Kidney (tissue), 13 donors: ENCODE measurements at regions not wholly inside any gene's neighbourhood (a gene's known extent, or its start where the extent isn't known, plus 50 kb on each side); places are given as distances from the start of the nearest gene placed in this dataset.
"Not testable (repeated sequence)": the region's sequence is repeated elsewhere in the genome, so short reads cannot be mapped to it uniquely, and the experiment has no call there.

Source experiments
- DNase-seq, 5 donors: peaks; one replicate each; pipeline ENCODE4 v3.0.0-alpha.2; 2013 to 2020
- FAIRE-seq: peaks from 2 replicates; lab custom pipeline; 2012; peaks lifted over from hg19 to GRCh38; lab: Jason Lieb, UNC
- H3K27ac ChIP-seq, 2 donors: one replicate each; pipeline ENCODE4 v1.7.0; 2013; ENCODE audit warnings: low read depth in 2 of 2, low read length in 2 of 2, inconsistent platforms in 1 of 2
- H3K27me3 ChIP-seq: one replicate; pipeline ENCODE4 v1.7.1; 2013; ENCODE audit warnings: low read length, inconsistent platforms; ENCODE audit not compliant: control insufficient read depth, insufficient read depth
- H3K36me3 ChIP-seq, 3 donors: one replicate each; pipeline versions ENCODE4 v1.7.0 to v1.7.1; 2013; ENCODE audit warnings: low read length in 3 of 3, control low read depth in 1 of 3, inconsistent platforms in 1 of 3; ENCODE audit not compliant: insufficient read depth in 3 of 3, control insufficient read depth in 2 of 3
- H3K4me1 ChIP-seq, 3 donors: one replicate each; pipeline versions ENCODE4 v1.7.0 to v1.7.1; 2013; ENCODE audit warnings: low read length in 3 of 3, inconsistent platforms in 1 of 3, low read depth in 1 of 3; ENCODE audit not compliant: control insufficient read depth in 2 of 3, insufficient read depth in 2 of 3
- H3K4me3 ChIP-seq, 3 donors: one replicate each; pipeline versions ENCODE4 v1.7.0 to v1.8.1; 2013; ENCODE audit warnings: low read length in 3 of 3, control low read depth in 1 of 3, inconsistent platforms in 1 of 3
- H3K9ac ChIP-seq, 3 donors: one replicate each; pipeline versions ENCODE4 v1.7.0 to v1.7.1; 2013; ENCODE audit warnings: low read length in 3 of 3, control low read depth in 1 of 3, inconsistent platforms in 1 of 3
- H3K9me3 ChIP-seq, 3 donors: one replicate each; pipeline versions ENCODE4 v1.7.0 to v1.7.1; 2013; ENCODE audit warnings: low read length in 3 of 3, control low read depth in 1 of 3, inconsistent platforms in 1 of 3; ENCODE audit not compliant: control insufficient read depth in 2 of 3, insufficient read depth in 1 of 3
- CTCF ChIP-seq: IDR thresholded peaks from 3 replicates; pipeline ENCODE4 v1.5.1; 2012; ENCODE audit warnings: mild to moderate bottlenecking, moderate library complexity, borderline replicate concordance; ENCODE audit not compliant: insufficient read depth; ENCODE audit errors: extremely low read depth
- intact Hi-C: fragments of 100-400 bp; cut with DNase I; formaldehyde crosslinking; loops from one replicate; pipeline ENCODE4 v1.11.1; 2022
- donor health status: control.
- donor health status: control.
- donor health status: control.
- donor health status: control.
- donor health status: control.
- donor health status: DM: yes; HTN: yes; CAD: no.
- donor health status: Normal renal cell carcinoma (clear cell type).

GRCh38 chr7:145831616-145832206 lies 284.9 kb upstream of the CNTNAP2 start:
- TF ChIP-seq CTCF: no peak
- FAIRE-seq: no peak
- no peak overlapping the region for H3K27ac ChIP-seq
- no peak for DNase-seq
- no peaks in the 10 kb centered on the region for H3K27me3 ChIP-seq
- H3K9ac ChIP-seq: no peak overlapping the region
- intact Hi-C loops: no loop called here
- H3K36me3 ChIP-seq: no peaks in the 10 kb centered on the region
- H3K4me1 ChIP-seq: no peaks in the 10 kb centered on the region
- peaks cover 0 to 7% (median 0%) of the 10 kb centered on the region in 3 donors for H3K9me3 ChIP-seq
- no peak overlapping the region for H3K4me3 ChIP-seq

GRCh38 chr7:145817687-145818086 lies 298.9 kb upstream of the CNTNAP2 start:
- intact Hi-C loops: no loop called here
- H3K9ac ChIP-seq: no peak overlapping the region
- no peaks in the 10 kb centered on the region for H3K4me1 ChIP-seq
- H3K27me3 ChIP-seq: no peaks in the 10 kb centered on the region
- H3K9me3 ChIP-seq: no peaks in the 10 kb centered on the region
- DNase-seq (no peak), FAIRE-seq (no peak)
- no peaks in the 10 kb centered on the region for H3K36me3 ChIP-seq
- H3K27ac ChIP-seq: no peak overlapping the region
- H3K4me3 ChIP-seq: no peak overlapping the region
- no peak for TF ChIP-seq CTCF

- no peaks in the 10 kb centered on the region for H3K4me1 ChIP-seq
- no peak for FAIRE-seq
- no peak overlapping the region for H3K27ac ChIP-seq
- no peak overlapping the region for H3K9ac ChIP-seq
- no peaks in the 10 kb centered on the region for H3K9me3 ChIP-seq
- no peak overlapping the region for H3K4me3 ChIP-seq
- intact Hi-C loops: no loop called here
- H3K36me3 ChIP-seq: no peaks in the 10 kb centered on the region
- no peak for DNase-seq
- no peaks in the 10 kb centered on the region for H3K27me3 ChIP-seq
- TF ChIP-seq CTCF: no peak
Observed at GRCh38 chr7:145812218-145812617, 304.4 kb upstream of the CNTNAP2 start.

- intact Hi-C loops, FAIRE-seq, H3K36me3 ChIP-seq, H3K4me3 ChIP-seq, DNase-seq, H3K27me3 ChIP-seq, H3K9ac ChIP-seq, H3K9me3 ChIP-seq, H3K4me1 ChIP-seq, H3K27ac ChIP-seq: not testable (repeated sequence)
Observed at GRCh38 chr7:145805496-145805895, 311.1 kb upstream of the CNTNAP2 start.
